WTC11 (cell line): ENCODE measurements at regions not wholly inside any gene's neighbourhood (a gene's known extent, or its start where the extent isn't known, plus 50 kb on each side); places are given as distances from the start of the nearest gene placed in this dataset.

Experiments
- ATAC-seq: fragments of 200-7000 bp; cut with Tn5 transposase; 2 replicates; pipeline ENCODE4 v1.10.0; 2021; ENCODE audit warnings: mild to moderate bottlenecking, moderate library complexity
- CTCF ChIA-PET: fragments of 300-600 bp; sonication (Branson Sonifier 250); formaldehyde crosslinking; loops from one replicate; lab custom pipeline; 2021; ENCODE audit warnings: antibody characterized with exemption; lab: Charles Lee
- POLR2A ChIA-PET: fragments of 350-600 bp; sonication (Branson Sonifier 250); formaldehyde crosslinking; loops from one replicate; lab custom pipeline; 2021; ENCODE audit warnings: antibody characterized with exemption; lab: Charles Lee
- DNase-seq: peaks from one replicate; pipeline ENCODE4 v3.0.0; 2021; ENCODE audit warnings: low spot score
- H3K27ac Mint-ChIP-seq: 2 replicates; pipeline ENCODE4 v1.8.0; 2021; ENCODE audit warnings: mixed read lengths
- H3K27me3 Mint-ChIP-seq: 2 replicates; pipeline ENCODE4 v1.8.0; 2021; ENCODE audit warnings: low read depth, mild to moderate bottlenecking, moderate library complexity, mixed read lengths
- H3K36me3 Mint-ChIP-seq: 2 replicates; pipeline ENCODE4 v1.8.0; 2021; ENCODE audit warnings: mixed read lengths
- H3K4me1 Mint-ChIP-seq: 2 replicates; pipeline ENCODE4 v1.8.0; 2022; ENCODE audit warnings: mixed read lengths
- H3K4me3 Mint-ChIP-seq: 2 replicates; pipeline ENCODE4 v1.8.0; 2021; ENCODE audit warnings: mild to moderate bottlenecking, moderate library complexity, mixed read lengths
- H3K9me3 Mint-ChIP-seq: 2 replicates; pipeline ENCODE4 v1.8.0; 2021; ENCODE audit warnings: mixed read lengths
- AFF4 ChIP-seq: sonication (generic); formaldehyde crosslinking; IDR thresholded peaks from 2 replicates; pipeline ENCODE4 v1.8.1; 2023; ENCODE audit warnings: mild to moderate bottlenecking, missing genetic modification reagents, borderline replicate concordance
- E2F5 ChIP-seq: sonication (generic); formaldehyde crosslinking; IDR thresholded peaks from 2 replicates; pipeline ENCODE4 v1.8.1; 2022; ENCODE audit warnings: mild to moderate bottlenecking, moderate library complexity, missing genetic modification reagents
- EMX1 ChIP-seq: fragments of 250-450 bp; sonication (Bioruptor Pico); IDR thresholded peaks from 2 replicates; pipeline ENCODE4 v1.8.0; 2021; ENCODE audit warnings: mild to moderate bottlenecking
- ESRRA ChIP-seq: sonication (generic); formaldehyde crosslinking; IDR thresholded peaks from 2 replicates; pipeline ENCODE4 v1.8.1; 2022; ENCODE audit warnings: mild to moderate bottlenecking, missing genetic modification reagents, borderline replicate concordance
- ETV6 ChIP-seq: sonication (generic); formaldehyde crosslinking; IDR thresholded peaks from 2 replicates; pipeline ENCODE4 v1.8.1; 2022; ENCODE audit warnings: mild to moderate bottlenecking, missing genetic modification reagents
- GABPB1 ChIP-seq: sonication (generic); formaldehyde crosslinking; IDR thresholded peaks from 2 replicates; pipeline ENCODE4 v1.8.1; 2023; ENCODE audit warnings: mild to moderate bottlenecking, missing genetic modification reagents
- MXD4 ChIP-seq: fragments of 250-450 bp; sonication (Bioruptor Pico); IDR thresholded peaks from 2 replicates; pipeline ENCODE4 v1.8.0; 2021; ENCODE audit warnings: mild to moderate bottlenecking, moderate library complexity, borderline replicate concordance
- PREB ChIP-seq: sonication (generic); formaldehyde crosslinking; IDR thresholded peaks from 2 replicates; pipeline ENCODE4 v1.8.1; 2022; ENCODE audit warnings: mild to moderate bottlenecking, missing genetic modification reagents, moderate library complexity, borderline replicate concordance
- TEAD1 ChIP-seq: sonication (generic); formaldehyde crosslinking; IDR thresholded peaks from 2 replicates; pipeline ENCODE4 v1.8.0; 2022; ENCODE audit warnings: mild to moderate bottlenecking, missing genetic modification reagents
- USF2 ChIP-seq: sonication (generic); formaldehyde crosslinking; IDR thresholded peaks from 2 replicates; pipeline ENCODE4 v1.8.1; 2023; ENCODE audit warnings: mild to moderate bottlenecking, missing genetic modification reagents, moderate library complexity
- ZBTB21 ChIP-seq: sonication (generic); formaldehyde crosslinking; IDR thresholded peaks from 2 replicates; pipeline ENCODE4 v1.8.1; 2023; ENCODE audit warnings: mild to moderate bottlenecking, missing genetic modification reagents, borderline replicate concordance
- ZNF121 ChIP-seq: sonication (generic); formaldehyde crosslinking; IDR thresholded peaks from 2 replicates; pipeline ENCODE4 v1.8.0; 2023; ENCODE audit warnings: missing genetic modification reagents
- ZNF219 ChIP-seq: sonication (generic); formaldehyde crosslinking; IDR thresholded peaks from 2 replicates; pipeline ENCODE4 v1.8.0; 2023; ENCODE audit warnings: missing genetic modification reagents, mild to moderate bottlenecking, borderline replicate concordance
- ZNF263 ChIP-seq: sonication (generic); formaldehyde crosslinking; IDR thresholded peaks from 2 replicates; pipeline ENCODE4 v1.8.1; 2022; ENCODE audit warnings: low read depth, mild to moderate bottlenecking, moderate library complexity, missing genetic modification reagents
- ZNF396 ChIP-seq: fragments of 250-450 bp; sonication (Bioruptor Pico); IDR thresholded peaks from 2 replicates; pipeline ENCODE4 v1.8.0; 2021; ENCODE audit warnings: mild to moderate bottlenecking, moderate library complexity, borderline replicate concordance
- ZNF416 ChIP-seq: fragments of 250-450 bp; sonication (Bioruptor Pico); IDR thresholded peaks from 2 replicates; pipeline ENCODE4 v1.9.0; 2021; ENCODE audit warnings: mild to moderate bottlenecking, inconsistent platforms

- peaks cover 12% of the 10 kb centered on the region; the same call in 1 of the 2 replicates for H3K9me3 Mint-ChIP-seq
- TF ChIP-seq AFF4 (CRISPR knock-in tag): no peak
- no peak for TF ChIP-seq ZNF416
- no peak for TF ChIP-seq ETV6 (CRISPR knock-in tag)
- no peak for TF ChIP-seq ZNF263 (CRISPR knock-in tag)
- TF ChIP-seq PREB (CRISPR knock-in tag): no peak
- TF ChIP-seq GABPB1: no peak
- no peak for TF ChIP-seq ESRRA
- no peak for TF ChIP-seq EMX1 (CRISPR knock-in tag)
- H3K27me3 Mint-ChIP-seq: peaks cover 19% of the 10 kb centered on the region
- CTCF ChIA-PET: interaction anchor here (1.0 kb wide), 1 partner anchor 422 kb away, joined by 3 read pairs; no protein-coding TSS in a partner anchor
- H3K36me3 Mint-ChIP-seq: no peaks in the 10 kb centered on the region
- DNase-seq: no peak
- POLR2A ChIA-PET: no interaction called here
- H3K4me3 Mint-ChIP-seq: no peak overlapping the region
- no peak for ATAC-seq
- H3K27ac Mint-ChIP-seq: no peak overlapping the region
- H3K4me1 Mint-ChIP-seq: peaks cover 2% of the 10 kb centered on the region; the same call in 1 of the 2 replicates
Measured at GRCh38 chr2:70362661-70363060, 60.8 kb upstream of the FAM136A start.

GRCh38 chr2:70360661-70361270 is 58.9 kb upstream of the FAM136A start:
- Mint-ChIP-seq H3K36me3 (no peaks in the 10 kb centered on the region), H3K4me3 (no peak overlapping the region), H3K27me3 (peaks cover 36% of the 10 kb centered on the region), H3K4me1 (peaks cover 5% of the 10 kb centered on the region; the same call in 1 of the 2 replicates), H3K27ac (no peak overlapping the region), H3K9me3 (peaks cover 12% of the 10 kb centered on the region; the same call in 1 of the 2 replicates)
- POLR2A ChIA-PET: no interaction called here
- TF ChIP-seq USF2 (CRISPR knock-in tag) (peak; percentile 60), TEAD1 (CRISPR knock-in tag) (no peak)
- no peak for DNase-seq
- CTCF ChIA-PET: interaction anchor here (0.6 kb wide), 1 partner anchor 25 kb away, joined by 3 read pairs; no protein-coding TSS in a partner anchor
- peak; percentile 48; the same call in 1 of the 2 replicates for ATAC-seq

GRCh38 chr2:70357684-70358071 is 55.8 kb upstream of the FAM136A start:
- peaks cover 37% of the 10 kb centered on the region for H3K27me3 Mint-ChIP-seq
- peaks cover 12% of the 10 kb centered on the region; the same call in 1 of the 2 replicates for H3K9me3 Mint-ChIP-seq
- ChIA-PET POLR2A (no interaction called here), CTCF (interaction anchor here (1.1 to 1.6 kb wide), 2 partner anchors 9 to 260 kb away, joined by 5 read pairs; no protein-coding TSS in a partner anchor)
- no peak overlapping the region for H3K27ac Mint-ChIP-seq
- ATAC-seq (no peak), DNase-seq (no peak)
- peaks cover 5% of the 10 kb centered on the region; the same call in 1 of the 2 replicates for H3K4me1 Mint-ChIP-seq
- TF ChIP-seq ZNF396 (CRISPR knock-in tag) (no peak), ZNF219 (CRISPR knock-in tag) (no peak), ZBTB21 (CRISPR knock-in tag) (no peak), MXD4 (CRISPR knock-in tag) (no peak), GABPB1 (no peak), AFF4 (CRISPR knock-in tag) (no peak), USF2 (CRISPR knock-in tag) (no peak), E2F5 (CRISPR knock-in tag) (no peak), ZNF121 (CRISPR knock-in tag) (no peak)
- no peaks in the 10 kb centered on the region for H3K36me3 Mint-ChIP-seq
- H3K4me3 Mint-ChIP-seq: no peak overlapping the region
